DOHH2 (cell line): ENCODE measurements at regions not wholly inside any gene's neighbourhood (a gene's known extent, or its start where the extent isn't known, plus 50 kb on each side); places are given as distances from the start of the nearest gene placed in this dataset.
"Not testable (repeated sequence)": the region's sequence is repeated elsewhere in the genome, so short reads cannot be mapped to it uniquely, and the experiment has no call there.

Experiments used
- EZH2phosphoT487 ChIP-seq: fragments of 200-600 bp; sonication (generic); IDR thresholded peaks from 2 replicates; pipeline ENCODE4 v1.6.1; 2017; ENCODE audit warnings: borderline replicate concordance, mild to moderate bottlenecking, antibody characterized with exemption, low read length, moderate library complexity, mixed read lengths
- TF ChIP-seq, protein P1 (sequence below): fragments of 200-600 bp; sonication (generic); IDR thresholded peaks from one replicate; pipeline ENCODE4 v1.5.1; 2014; ENCODE audit warnings: antibody characterized with exemption, mild to moderate bottlenecking, low read depth, low read length; ENCODE audit not compliant: poor library complexity, severe bottlenecking

DNA sequence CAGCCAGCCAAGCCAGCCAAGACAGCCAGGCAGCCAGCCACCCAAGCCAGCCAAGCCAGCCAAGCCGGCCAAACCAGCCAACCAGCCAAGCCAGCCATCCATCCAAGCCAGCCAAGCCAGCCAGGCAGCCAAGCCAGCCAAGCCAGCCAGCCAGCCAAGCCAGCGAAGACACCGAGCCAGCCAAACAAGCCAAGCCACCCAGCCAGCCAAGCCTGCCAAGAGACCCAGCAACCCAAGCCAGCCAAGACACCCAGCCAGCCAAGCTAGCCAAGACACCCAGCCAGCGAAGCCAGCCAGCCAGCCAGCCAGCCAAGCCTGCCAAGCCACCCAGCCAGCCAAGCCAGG, 318.0 kb upstream of the PLGLB2 start:
- TF ChIP-seq, protein P1, sequence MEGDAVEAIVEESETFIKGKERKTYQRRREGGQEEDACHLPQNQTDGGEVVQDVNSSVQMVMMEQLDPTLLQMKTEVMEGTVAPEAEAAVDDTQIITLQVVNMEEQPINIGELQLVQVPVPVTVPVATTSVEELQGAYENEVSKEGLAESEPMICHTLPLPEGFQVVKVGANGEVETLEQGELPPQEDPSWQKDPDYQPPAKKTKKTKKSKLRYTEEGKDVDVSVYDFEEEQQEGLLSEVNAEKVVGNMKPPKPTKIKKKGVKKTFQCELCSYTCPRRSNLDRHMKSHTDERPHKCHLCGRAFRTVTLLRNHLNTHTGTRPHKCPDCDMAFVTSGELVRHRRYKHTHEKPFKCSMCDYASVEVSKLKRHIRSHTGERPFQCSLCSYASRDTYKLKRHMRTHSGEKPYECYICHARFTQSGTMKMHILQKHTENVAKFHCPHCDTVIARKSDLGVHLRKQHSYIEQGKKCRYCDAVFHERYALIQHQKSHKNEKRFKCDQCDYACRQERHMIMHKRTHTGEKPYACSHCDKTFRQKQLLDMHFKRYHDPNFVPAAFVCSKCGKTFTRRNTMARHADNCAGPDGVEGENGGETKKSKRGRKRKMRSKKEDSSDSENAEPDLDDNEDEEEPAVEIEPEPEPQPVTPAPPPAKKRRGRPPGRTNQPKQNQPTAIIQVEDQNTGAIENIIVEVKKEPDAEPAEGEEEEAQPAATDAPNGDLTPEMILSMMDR, result not testable (repeated sequence)
- not testable (repeated sequence) for TF ChIP-seq EZH2phosphoT487
